HepG2 (cell line): ENCODE measurements at regions not wholly inside any gene's neighbourhood (a gene's known extent, or its start where the extent isn't known, plus 50 kb on each side); places are given as distances from the start of the nearest gene placed in this dataset.

Experiments
- ATAC-seq: fragments of 200-7000 bp; cut with Tn5 transposase; 3 replicates; pipeline ENCODE4 v1.9.1; 2020; ENCODE audit warnings: mild to moderate bottlenecking, moderate library complexity
- BruUV-seq: library from RNA; stranded (reverse); fragments of 400-500 nt; replicated peaks from 2 replicates; lab custom pipeline; 2021; lab: Mats Ljungman, UMichigan
- CTCF ChIA-PET: fragments of 300-600 bp; formaldehyde crosslinking; extraction: SDS; loops from one replicate; lab custom pipeline; 2021; ENCODE audit warnings: low total read pairs, inconsistent platforms, low intra/inter-chr PET ratio; lab: Yijun Ruan, JAX
- POLR2A ChIA-PET: fragments of 350-600 bp; sonication (Branson Sonifier 250); formaldehyde crosslinking; loops from one replicate; lab custom pipeline; 2020; ENCODE audit warnings: antibody characterized with exemption, inconsistent platforms; lab: Yijun Ruan, JAX
- DNase-seq: peaks from one replicate; pipeline ENCODE4 v3.0.0-alpha.2; 2015; ENCODE audit warnings: low spot score
- FAIRE-seq: peaks from 3 replicates; lab custom pipeline; 2011; peaks lifted over from hg19 to GRCh38; lab: Jason Lieb, UNC
- H2AFZ ChIP-seq: one replicate; pipeline ENCODE4 v1.6.1; 2011; ENCODE audit warnings: low read length, inconsistent platforms
- H3K27ac ChIP-seq: fragments of 300-600 bp; 3 replicates; pipeline ENCODE4 v1.8.0; 2011; ENCODE audit warnings: mixed run types, mild to moderate bottlenecking, mixed read lengths, low read length, inconsistent platforms; ENCODE audit not compliant: insufficient read depth; ENCODE audit errors: extremely low read length
- H3K27me3 ChIP-seq, 2 experiments: fragments of 200-600 bp in 1 of 2; 2 replicates in 1 of 2; 3 replicates in 1 of 2; pipeline versions ENCODE4 v1.6.0 to v1.8.0; 2011; ENCODE audit warnings: low read length in 2 of 2, mild to moderate bottlenecking in 2 of 2, moderate library complexity in 2 of 2, inconsistent platforms in 1 of 2; ENCODE audit not compliant: insufficient read depth in 2 of 2, control insufficient read depth in 1 of 2
- H3K36me3 ChIP-seq, 2 experiments: fragments of 200-600 bp in 1 of 2; replicated peaks in 1 of 2; 2 replicates in 1 of 2; 3 replicates in 1 of 2; pipeline versions ENCODE4 v1.5.1 to v1.8.0; 2011; ENCODE audit warnings: low read length in 2 of 2, inconsistent platforms in 1 of 2; ENCODE audit not compliant: insufficient read depth in 2 of 2, control insufficient read depth in 1 of 2
- H3K4me1 ChIP-seq: 2 replicates; pipeline ENCODE4 v1.5.1; 2012; ENCODE audit warnings: low read length, inconsistent platforms; ENCODE audit not compliant: insufficient read depth
- H3K4me2 ChIP-seq: 2 replicates; pipeline ENCODE4 v1.6.0; 2011; ENCODE audit warnings: low read depth, low read length, inconsistent platforms
- H3K4me3 ChIP-seq, 3 experiments: fragments of 200-600 bp in 1 of 3; sonication (generic), shearing (Covaris generic) in 1 of 3; replicated peaks in 1 of 3; 2 replicates each; pipeline ENCODE4 v1.5.1; 2011 to 2016; ENCODE audit warnings: low read length in 3 of 3, inconsistent platforms in 2 of 3, low read depth in 2 of 3, mild to moderate bottlenecking in 2 of 3, control low read depth in 1 of 3, mixed read lengths in 1 of 3; ENCODE audit not compliant: insufficient read depth in 1 of 3
- H3K79me2 ChIP-seq: one replicate; pipeline ENCODE4 v1.6.1; 2011; ENCODE audit warnings: low read length, inconsistent platforms; ENCODE audit not compliant: insufficient read depth
- H3K9ac ChIP-seq: 2 replicates; pipeline ENCODE4 v1.6.0; 2011; ENCODE audit warnings: mild to moderate bottlenecking, low read depth, low read length, inconsistent platforms; ENCODE audit not compliant: insufficient read depth
- H3K9me3 ChIP-seq: 2 replicates; pipeline ENCODE4 v1.5.1; 2012; ENCODE audit warnings: mild to moderate bottlenecking, low read length
- H4K20me1 ChIP-seq: 2 replicates; pipeline ENCODE4 v1.6.0; 2011; ENCODE audit warnings: inconsistent platforms, mild to moderate bottlenecking, low read length, moderate library complexity; ENCODE audit not compliant: insufficient read depth
- ATF4 ChIP-seq, 2 experiments: fragments of 450-650 bp in 1 of 2; sonication (generic) in 1 of 2; formaldehyde crosslinking; IDR thresholded peaks; 2 replicates each; pipeline versions ENCODE4 v1.5.0 to v1.8.0; 2020 to 2022; ENCODE audit warnings: mild to moderate bottlenecking in 1 of 2, missing genetic modification reagents in 1 of 2
- ELF4 ChIP-seq: sonication (generic); formaldehyde crosslinking; IDR thresholded peaks from 2 replicates; pipeline ENCODE4 v1.5.0; 2020; ENCODE audit warnings: missing genetic modification reagents, mild to moderate bottlenecking, moderate library complexity, borderline replicate concordance
- FOXK1 ChIP-seq: sonication (generic); formaldehyde crosslinking; IDR thresholded peaks from 2 replicates; pipeline ENCODE4 v1.4.0; 2020; ENCODE audit warnings: low read depth, missing genetic modification reagents, borderline replicate concordance
- MZF1 ChIP-seq: sonication (generic); formaldehyde crosslinking; IDR thresholded peaks from 2 replicates; pipeline ENCODE4 v1.8.1; 2023; ENCODE audit warnings: mild to moderate bottlenecking, missing genetic modification reagents, borderline replicate concordance
- NFIB ChIP-seq: sonication (generic); formaldehyde crosslinking; IDR thresholded peaks from 2 replicates; pipeline ENCODE4 v1.9.0; 2021; ENCODE audit warnings: missing genetic modification reagents, mild to moderate bottlenecking, borderline replicate concordance
- NFKB2 ChIP-seq: sonication (generic); formaldehyde crosslinking; IDR thresholded peaks from 2 replicates; pipeline ENCODE4 v1.4.0; 2020; ENCODE audit warnings: missing genetic modification reagents, borderline replicate concordance
- POGZ ChIP-seq: sonication (generic); formaldehyde crosslinking; IDR thresholded peaks from 2 replicates; pipeline ENCODE4 v1.4.0; 2020; ENCODE audit warnings: mild to moderate bottlenecking, missing genetic modification reagents
- RBM22 ChIP-seq: fragments of 200-400 bp; formaldehyde crosslinking; optimal IDR thresholded peaks from 2 replicates; pipeline ENCODE3; 2017; ENCODE audit warnings: mild to moderate bottlenecking, low read length, moderate library complexity
- THYN1 ChIP-seq: sonication (generic); formaldehyde crosslinking; IDR thresholded peaks from 2 replicates; pipeline ENCODE4 v1.8.1; 2023; ENCODE audit warnings: low read depth, mild to moderate bottlenecking, moderate library complexity, missing genetic modification reagents, borderline replicate concordance
- ZBTB20 ChIP-seq: sonication (generic); formaldehyde crosslinking; IDR thresholded peaks from 2 replicates; pipeline ENCODE4 v1.8.1; 2023; ENCODE audit warnings: missing genetic modification reagents, low read depth, mild to moderate bottlenecking, borderline replicate concordance
- ZBTB44 ChIP-seq: sonication (generic); formaldehyde crosslinking; IDR thresholded peaks from 2 replicates; pipeline ENCODE4 v1.4.0; 2020; ENCODE audit warnings: missing genetic modification reagents
- ZMAT3 ChIP-seq: sonication (generic); formaldehyde crosslinking; conservative IDR thresholded peaks from 2 replicates; pipeline ENCODE4 v1.7.0; 2021; ENCODE audit warnings: missing genetic modification reagents
- ZNF124 ChIP-seq: sonication (generic); formaldehyde crosslinking; IDR thresholded peaks from 2 replicates; pipeline ENCODE4 v1.4.0; 2020; ENCODE audit warnings: missing genetic modification reagents
- ZNF326 ChIP-seq: sonication (generic); formaldehyde crosslinking; IDR thresholded peaks from 2 replicates; pipeline ENCODE4 v1.4.0; 2020; ENCODE audit warnings: missing genetic modification reagents, borderline replicate concordance
- ZNF563 ChIP-seq: sonication (generic); formaldehyde crosslinking; IDR thresholded peaks from 2 replicates; pipeline ENCODE4 v1.8.0; 2022; ENCODE audit warnings: mild to moderate bottlenecking, moderate library complexity, missing genetic modification reagents
- ZNF746 ChIP-seq: sonication (generic); formaldehyde crosslinking; IDR thresholded peaks from 2 replicates; pipeline ENCODE4 v1.8.0; 2022; ENCODE audit warnings: mild to moderate bottlenecking, missing genetic modification reagents
- ZNF770 ChIP-seq: sonication (generic); formaldehyde crosslinking; IDR thresholded peaks from 2 replicates; pipeline ENCODE4 v1.5.0; 2020; ENCODE audit warnings: mild to moderate bottlenecking, missing genetic modification reagents
- ZNF816 ChIP-seq: sonication (generic); formaldehyde crosslinking; IDR thresholded peaks from 2 replicates; pipeline ENCODE4 v1.8.0; 2022; ENCODE audit warnings: missing genetic modification reagents, mild to moderate bottlenecking, borderline replicate concordance
- ZNF891 ChIP-seq: sonication (generic); formaldehyde crosslinking; IDR thresholded peaks from 2 replicates; pipeline ENCODE4 v1.5.0; 2020; ENCODE audit warnings: mild to moderate bottlenecking, missing genetic modification reagents
- WGBS: methylation state at CpG from one replicate; pipeline ENCODE4 v1.1.6; 2017; ENCODE audit warnings: low lambda C conversion rate; 5-methylcytosine and 5-hydroxymethylcytosine counted together
- in situ Hi-C: cut with HindIII; loops from 2 replicates; pipeline ENCODE4 v1.10.0; 2017; ENCODE audit warnings: low pct_unique_long_range_greater_than_20kb; ENCODE audit not compliant: extremely low pct_ligation_motif_present
- intact Hi-C: fragments of 100-400 bp; cut with micrococcal nuclease; formaldehyde crosslinking; loops from one replicate; pipeline ENCODE4 v1.10.0; 2022; ENCODE audit not compliant: unreplicated experiment
- TF ChIP-seq, protein P1 (sequence below): sonication (generic); formaldehyde crosslinking; IDR thresholded peaks from 2 replicates; pipeline ENCODE4 v1.8.1; 2023; ENCODE audit warnings: mild to moderate bottlenecking, missing genetic modification reagents, borderline replicate concordance

GRCh38 chr22:22182218-22182989 lies 62.2 kb upstream of the VPREB1 start:
- Histone ChIP-seq H3K27ac (no peak overlapping the region), H2AFZ (no peak overlapping the region), H3K27me3 (peaks cover 0 to 26% of the 10 kb centered on the region in 2 experiments; a peak in 2 of 5 replicates), H4K20me1 (no peaks in the 10 kb centered on the region; the same call in 1 of the 2 replicates), H3K4me3 (no peak overlapping the region), H3K4me2 (no peak overlapping the region), H3K79me2 (no peaks in the 10 kb centered on the region), H3K4me1 (peaks cover 12% of the 10 kb centered on the region), H3K9me3 (no peaks in the 10 kb centered on the region), H3K9ac (no peak overlapping the region), H3K36me3 (no peaks in the 10 kb centered on the region)
- DNase-seq = no peak
- WGBS = 63% methylated on average over 5 of the region's 7 CpGs
- FAIRE-seq = no peak
- TF ChIP-seq ELF4 (CRISPR knock-in tag) (no peak), NFIB (no peak), ZBTB44 (CRISPR knock-in tag) (no peak), POGZ (no peak), ATF4 (CRISPR knock-in tag; IDR thresholded peaks at IDR 0.05) (no peak), ZNF770 (CRISPR knock-in tag) (no peak), ZNF816 (CRISPR knock-in tag) (no peak), THYN1 (CRISPR knock-in tag) (no peak), ZBTB20 (no peak), RBM22 (no peak), ZNF326 (CRISPR knock-in tag) (no peak), ZNF891 (CRISPR knock-in tag) (no peak), FOXK1 (no peak), NFKB2 (CRISPR knock-in tag) (no peak), ZNF563 (CRISPR knock-in tag) (no peak), ZNF746 (CRISPR knock-in tag) (no peak), MZF1 (no peak), ZNF124 (CRISPR knock-in tag) (no peak), ZMAT3 (CRISPR knock-in tag) (no peak)
- TF ChIP-seq, protein P1, sequence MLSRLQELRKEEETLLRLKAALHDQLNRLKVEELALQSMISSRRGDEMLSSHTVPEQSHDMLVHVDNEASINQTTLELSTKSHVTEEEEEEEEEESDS (CRISPR knock-in tag) = no peak
- ChIA-PET CTCF (no interaction called here), POLR2A (no interaction called here)
- intact Hi-C loops (no loop called here), in situ Hi-C loops (no loop called here)
- no TSS peak for BruUV-seq
- no peak for ATAC-seq
